GM12878 (cell line): ENCODE measurements at regions not wholly inside any gene's neighbourhood (a gene's known extent, or its start where the extent isn't known, plus 50 kb on each side); places are given as distances from the start of the nearest gene placed in this dataset. TPM values are rescaled to one million over a fixed set of nuclear protein-coding genes. Genes with fewer than 3 reads are reported as not detected.

Experiments used
- IRF5 ChIP-seq: fragments of 450-650 bp; IDR thresholded peaks from 2 replicates; pipeline ENCODE4 v1.6.1; 2017; ENCODE audit warnings: borderline replicate concordance
- KAT2A ChIP-seq: conservative IDR thresholded peaks from 2 replicates; pipeline ENCODE4 v1.6.1; 2011; ENCODE audit warnings: low read depth, low read length; ENCODE audit not compliant: control insufficient read depth
- LARP7 ChIP-seq: fragments of 450-650 bp; IDR thresholded peaks from 2 replicates; pipeline ENCODE4 v1.6.1; 2017; ENCODE audit warnings: mild to moderate bottlenecking
- ZNF207 ChIP-seq: fragments of 450-650 bp; IDR thresholded peaks from 2 replicates; pipeline ENCODE4 v1.6.1; 2014; ENCODE audit warnings: antibody characterized with exemption, mild to moderate bottlenecking, borderline replicate concordance
- small RNA-seq: library from RNA; depleted of rRNA; stranded (forward); fragments of <200 nt; gene quantifications from one replicate; pipeline ENCODE3, GENCODE V24; 2014

DNA sequence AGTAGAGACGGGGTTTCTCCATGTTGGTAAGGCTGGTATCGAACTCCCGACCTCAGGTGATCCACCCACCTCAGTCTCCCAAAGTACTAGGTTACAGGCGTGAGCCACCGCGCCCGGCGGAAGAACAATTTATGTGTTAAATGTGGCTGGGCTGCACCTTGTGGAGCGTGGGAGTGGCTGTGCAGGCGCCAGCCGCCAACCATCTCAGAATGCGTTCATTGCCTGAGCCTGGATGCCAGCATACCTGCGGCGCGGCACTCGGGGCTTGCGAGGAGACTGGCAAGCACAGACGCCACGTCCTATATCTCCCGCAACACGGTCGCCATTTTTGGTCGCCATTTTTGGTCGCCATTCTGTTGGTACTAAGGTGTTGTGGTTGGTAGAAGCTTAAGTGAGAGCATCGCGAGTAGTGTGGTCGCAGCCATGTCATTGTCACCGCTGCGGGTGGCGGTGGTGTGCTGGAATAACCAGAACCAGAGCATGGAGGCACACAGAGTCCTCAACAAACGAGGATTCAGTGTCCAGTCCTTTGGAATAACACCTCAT is 193.6 kb upstream of the HTR2C start (continued):
- TF ChIP-seq IRF5 (no peak), LARP7 (no peak), ZNF207 (no peak), KAT2A (no peak)

Small RNAs in the stretch of these regions (small RNA-seq; reads per million reads assigned to genes)
- not detected for gene AL953862.1
